Right atrium auricular region (tissue), 2 donors: ENCODE measurements at regions not wholly inside any gene's neighbourhood (a gene's known extent, or its start where the extent isn't known, plus 50 kb on each side); places are given as distances from the start of the nearest gene placed in this dataset.

Source experiments
- DNase-seq: peaks from one replicate; pipeline ENCODE4 v3.0.0-alpha.2; 2019; ENCODE audit warnings: low spot score
- H3K27ac ChIP-seq, 2 donors: fragments of 200-600 bp; sonication (generic); 1 replicate in 1 of 2; 2 replicates in 1 of 2; pipeline ENCODE4 v1.5.1; 2016 to 2019
- H3K27me3 ChIP-seq, 2 donors: fragments of 200-600 bp; sonication (generic); one replicate each; pipeline versions ENCODE4 v1.5.1 to v1.6.0; 2017 to 2019
- H3K36me3 ChIP-seq: fragments of 200-600 bp; sonication (generic); one replicate; pipeline ENCODE4 v1.5.1; 2016
- H3K4me1 ChIP-seq, 2 donors: fragments of 200-600 bp; sonication (generic); one replicate each; pipeline versions ENCODE4 v1.5.1 to v1.6.0; 2017 to 2019
- H3K4me3 ChIP-seq, 2 donors: fragments of 200-600 bp; sonication (generic); 1 replicate in 1 of 2; 2 replicates in 1 of 2; pipeline ENCODE4 v1.5.1; 2017 to 2019; ENCODE audit warnings: mild to moderate bottlenecking in 1 of 2, moderate library complexity in 1 of 2
- H3K9me3 ChIP-seq, 2 donors: fragments of 200-600 bp; sonication (generic); one replicate each; pipeline ENCODE4 v1.5.1; 2019
- TF ChIP-seq, protein P1 (sequence below), 2 donors: fragments of 200-600 bp; sonication (generic); IDR thresholded peaks; one replicate each; pipeline ENCODE4 v1.5.1; 2019; ENCODE audit warnings: antibody characterized with exemption in 2 of 2

DNA sequence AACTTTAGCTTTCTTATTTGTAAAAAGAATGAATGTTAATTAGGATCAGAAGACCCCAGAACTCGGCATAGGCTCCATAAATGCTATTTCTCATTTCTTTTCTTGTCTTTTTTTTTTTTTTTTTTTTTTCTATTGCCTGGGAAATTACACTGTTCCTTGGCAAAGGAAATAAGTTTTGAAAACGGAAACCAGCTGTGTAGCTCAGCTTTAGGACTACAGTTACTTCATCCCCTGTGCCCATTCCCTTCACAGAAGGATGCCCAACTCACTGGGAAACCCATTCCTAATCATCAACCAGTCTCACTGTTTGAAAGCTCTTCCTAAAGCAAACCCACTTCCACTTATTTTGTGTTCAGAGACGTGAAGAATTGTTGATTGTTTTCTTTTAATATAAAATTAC is 254.0 kb upstream of the IL12A start:
- H3K27ac ChIP-seq = no peak overlapping the region
- H3K36me3 ChIP-seq = no peaks in the 10 kb centered on the region
- TF ChIP-seq, protein P1, sequence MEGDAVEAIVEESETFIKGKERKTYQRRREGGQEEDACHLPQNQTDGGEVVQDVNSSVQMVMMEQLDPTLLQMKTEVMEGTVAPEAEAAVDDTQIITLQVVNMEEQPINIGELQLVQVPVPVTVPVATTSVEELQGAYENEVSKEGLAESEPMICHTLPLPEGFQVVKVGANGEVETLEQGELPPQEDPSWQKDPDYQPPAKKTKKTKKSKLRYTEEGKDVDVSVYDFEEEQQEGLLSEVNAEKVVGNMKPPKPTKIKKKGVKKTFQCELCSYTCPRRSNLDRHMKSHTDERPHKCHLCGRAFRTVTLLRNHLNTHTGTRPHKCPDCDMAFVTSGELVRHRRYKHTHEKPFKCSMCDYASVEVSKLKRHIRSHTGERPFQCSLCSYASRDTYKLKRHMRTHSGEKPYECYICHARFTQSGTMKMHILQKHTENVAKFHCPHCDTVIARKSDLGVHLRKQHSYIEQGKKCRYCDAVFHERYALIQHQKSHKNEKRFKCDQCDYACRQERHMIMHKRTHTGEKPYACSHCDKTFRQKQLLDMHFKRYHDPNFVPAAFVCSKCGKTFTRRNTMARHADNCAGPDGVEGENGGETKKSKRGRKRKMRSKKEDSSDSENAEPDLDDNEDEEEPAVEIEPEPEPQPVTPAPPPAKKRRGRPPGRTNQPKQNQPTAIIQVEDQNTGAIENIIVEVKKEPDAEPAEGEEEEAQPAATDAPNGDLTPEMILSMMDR (IDR thresholded peaks at IDR 0.05) = no peak
- H3K4me1 ChIP-seq = peaks cover 0 to 14% of the 10 kb centered on the region in 2 donors
- H3K4me3 ChIP-seq = no peak overlapping the region
- H3K27me3 ChIP-seq = no peaks in the 10 kb centered on the region
- DNase-seq = no peak
- no peaks in the 10 kb centered on the region for H3K9me3 ChIP-seq

DNA sequence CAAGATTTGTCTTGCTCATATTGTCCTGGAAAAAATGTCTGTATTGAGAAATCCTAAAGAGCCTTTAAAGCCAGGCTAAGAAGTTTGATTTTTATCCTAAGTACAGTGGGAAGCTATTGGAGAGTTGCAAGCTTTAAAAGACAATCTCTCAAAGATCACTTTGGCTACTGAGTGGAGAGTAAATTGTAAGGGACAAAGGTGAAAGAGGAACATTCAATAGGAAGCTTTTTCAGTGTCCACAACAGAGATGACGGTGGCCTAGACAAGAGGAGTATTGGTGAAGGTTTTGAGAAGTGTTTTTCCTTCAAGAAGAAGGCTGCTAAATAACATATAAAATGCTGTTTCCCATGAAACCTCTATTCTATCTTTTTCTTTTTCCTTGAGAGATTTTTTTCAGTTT is 249.5 kb upstream of the IL12A start:
- Histone ChIP-seq H3K36me3 (no peaks in the 10 kb centered on the region), H3K9me3 (no peaks in the 10 kb centered on the region), H3K27me3 (no peaks in the 10 kb centered on the region), H3K4me1 (no peaks in the 10 kb centered on the region), H3K4me3 (no peak overlapping the region), H3K27ac (no peak overlapping the region)
- TF ChIP-seq, protein P1 (IDR thresholded peaks at IDR 0.05) = no peak
- DNase-seq = no peak

DNA sequence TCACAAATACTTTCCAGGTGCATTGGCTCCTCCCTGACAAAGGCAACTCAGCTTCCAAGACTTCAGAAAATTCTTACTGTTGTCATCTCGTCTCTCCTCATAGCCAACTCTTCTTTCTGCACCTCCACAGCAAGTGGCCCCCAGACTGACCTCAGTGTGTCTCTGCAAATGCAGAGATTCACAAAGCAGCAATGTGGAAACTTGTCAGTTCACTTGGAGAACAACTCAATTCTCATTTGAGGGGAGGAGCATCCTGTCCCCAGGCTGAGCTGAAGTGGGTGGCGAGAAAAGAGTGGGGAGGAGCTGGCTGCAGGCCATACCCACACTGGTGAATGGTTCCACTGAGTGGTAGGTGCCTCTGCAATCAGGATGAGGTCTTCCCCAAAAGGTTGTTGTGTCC is 248.7 kb upstream of the IL12A start:
- no peaks in the 10 kb centered on the region for H3K36me3 ChIP-seq

DNA sequence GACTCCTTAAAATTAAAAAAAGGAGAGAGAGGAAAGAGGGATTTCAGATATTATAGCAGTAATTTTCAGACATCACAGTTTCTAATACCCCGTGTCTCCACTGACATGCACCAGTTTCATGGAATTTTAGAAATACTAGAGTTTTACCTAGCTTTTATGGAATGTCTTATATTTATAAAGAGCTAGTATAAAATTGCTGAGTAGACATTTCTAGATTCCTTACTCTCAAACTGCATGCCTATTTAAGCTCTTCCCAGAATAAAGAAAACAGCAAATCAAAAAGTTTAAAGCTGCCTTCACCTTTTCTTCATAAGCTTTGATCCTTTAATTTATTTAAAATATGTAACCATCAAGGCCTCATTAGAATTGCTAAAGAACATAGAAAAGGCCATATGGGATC is 247.4 kb upstream of the IL12A start:
- TF ChIP-seq, protein P1 (IDR thresholded peaks at IDR 0.05) = no peak
- Histone ChIP-seq H3K4me3 (no peak overlapping the region), H3K9me3 (no peaks in the 10 kb centered on the region), H3K36me3 (no peaks in the 10 kb centered on the region), H3K4me1 (no peaks in the 10 kb centered on the region), H3K27me3 (no peaks in the 10 kb centered on the region), H3K27ac (no peak overlapping the region)
- DNase-seq = no peak

More for the DNA sequence above, 248.7 kb upstream of the IL12A start:
- DNase-seq = no peak
- TF ChIP-seq, protein P1 (IDR thresholded peaks at IDR 0.05) = no peak
- Histone ChIP-seq H3K4me1 (no peaks in the 10 kb centered on the region), H3K27ac (no peak overlapping the region), H3K9me3 (no peaks in the 10 kb centered on the region), H3K27me3 (no peaks in the 10 kb centered on the region), H3K4me3 (no peak overlapping the region)

DNA sequence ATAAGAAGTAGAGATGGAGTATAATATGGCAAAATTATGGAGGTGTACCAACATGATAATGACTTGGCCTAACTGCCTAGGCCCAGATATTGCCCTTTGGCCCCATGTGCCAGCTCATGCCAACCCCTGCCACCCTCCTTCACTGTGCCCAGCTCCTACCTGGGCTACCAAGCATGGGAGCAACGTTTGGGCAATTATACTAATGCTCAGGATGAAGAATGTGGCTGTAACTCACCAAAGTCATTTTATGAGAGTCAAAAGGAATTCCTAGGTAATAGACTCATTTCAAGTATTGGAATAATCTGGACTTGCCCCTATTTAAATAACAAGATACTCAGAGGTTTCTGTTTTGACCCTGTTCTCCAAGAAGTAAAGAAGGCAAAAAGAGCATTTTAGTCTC is 240.2 kb upstream of the IL12A start:
- H3K36me3 ChIP-seq = no peaks in the 10 kb centered on the region
- H3K4me1 ChIP-seq = no peaks in the 10 kb centered on the region
- H3K4me3 ChIP-seq = no peak overlapping the region
- H3K27me3 ChIP-seq = no peaks in the 10 kb centered on the region
- no peaks in the 10 kb centered on the region for H3K9me3 ChIP-seq
- no peak overlapping the region for H3K27ac ChIP-seq
- TF ChIP-seq, protein P1 (IDR thresholded peaks at IDR 0.05) = no peak
- DNase-seq = no peak

DNA sequence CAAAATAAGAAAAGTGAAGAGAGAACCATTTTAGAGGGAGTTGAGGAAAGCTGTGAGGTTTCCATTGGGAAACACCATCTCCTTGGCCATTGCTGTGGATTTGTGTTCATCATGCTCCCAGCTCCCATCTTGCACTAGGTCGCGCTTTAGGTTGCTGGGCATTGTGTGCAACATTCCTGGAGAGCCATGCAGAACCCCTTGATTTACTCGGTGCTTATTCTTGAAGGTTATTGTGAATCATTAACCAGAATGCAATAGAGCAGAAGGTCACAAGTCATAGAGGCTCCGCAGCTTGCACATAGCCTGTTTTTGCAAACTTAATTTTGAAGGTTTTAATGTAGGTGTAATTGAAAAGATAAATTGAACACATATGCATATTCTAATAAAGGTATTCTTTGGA is 239.2 kb upstream of the IL12A start:
- H3K4me3 ChIP-seq = no peak overlapping the region
- H3K27ac ChIP-seq = no peak overlapping the region
- H3K36me3 ChIP-seq = no peaks in the 10 kb centered on the region
- TF ChIP-seq, protein P1 (IDR thresholded peaks at IDR 0.05) = no peak
- no peaks in the 10 kb centered on the region for H3K9me3 ChIP-seq
- DNase-seq = no peak
- no peaks in the 10 kb centered on the region for H3K27me3 ChIP-seq
- no peaks in the 10 kb centered on the region for H3K4me1 ChIP-seq
